ENCODE measurements at regions not wholly inside any gene's neighbourhood (a gene's known extent, or its start where the extent isn't known, plus 50 kb on each side); places are given as distances from the start of the nearest gene placed in this dataset.

DNA sequence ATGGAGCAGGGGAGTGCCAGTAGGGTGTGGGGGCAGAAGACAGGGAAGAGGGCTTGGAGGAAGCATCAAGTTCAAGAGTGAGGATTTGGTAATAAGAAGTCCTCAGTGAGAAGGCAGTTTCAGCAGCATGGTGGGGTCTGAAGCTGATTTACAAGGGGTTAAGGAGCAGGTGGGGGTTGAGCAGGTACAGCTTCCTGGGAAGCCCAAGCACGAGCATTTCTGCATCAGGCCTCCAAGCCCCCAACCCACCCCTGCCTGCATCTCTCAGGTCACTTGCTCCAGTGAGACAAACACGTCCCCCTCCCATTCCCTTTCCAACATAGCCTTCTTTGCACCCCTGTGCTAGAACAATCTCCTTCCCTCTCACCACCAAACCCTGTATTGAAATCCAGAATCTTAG is 574.7 kb downstream of the MATN1 start:
- Mint-ChIP-seq H3K9me3 (ENCODE audit: unreplicated experiment) (no peaks in the 10 kb centered on the region), H3K4me1 (ENCODE audit: low read depth, unreplicated experiment) (no peaks in the 10 kb centered on the region), H3K36me3 (ENCODE audit: insufficient read depth, unreplicated experiment) (no peaks in the 10 kb centered on the region), H3K27me3 (ENCODE audit: insufficient read depth, unreplicated experiment) (peaks cover 2% of the 10 kb centered on the region), H3K4me3 (ENCODE audit: unreplicated experiment) (no peak overlapping the region), H3K27ac (ENCODE audit: unreplicated experiment) (no peak overlapping the region)
- TF ChIP-seq, protein P1, sequence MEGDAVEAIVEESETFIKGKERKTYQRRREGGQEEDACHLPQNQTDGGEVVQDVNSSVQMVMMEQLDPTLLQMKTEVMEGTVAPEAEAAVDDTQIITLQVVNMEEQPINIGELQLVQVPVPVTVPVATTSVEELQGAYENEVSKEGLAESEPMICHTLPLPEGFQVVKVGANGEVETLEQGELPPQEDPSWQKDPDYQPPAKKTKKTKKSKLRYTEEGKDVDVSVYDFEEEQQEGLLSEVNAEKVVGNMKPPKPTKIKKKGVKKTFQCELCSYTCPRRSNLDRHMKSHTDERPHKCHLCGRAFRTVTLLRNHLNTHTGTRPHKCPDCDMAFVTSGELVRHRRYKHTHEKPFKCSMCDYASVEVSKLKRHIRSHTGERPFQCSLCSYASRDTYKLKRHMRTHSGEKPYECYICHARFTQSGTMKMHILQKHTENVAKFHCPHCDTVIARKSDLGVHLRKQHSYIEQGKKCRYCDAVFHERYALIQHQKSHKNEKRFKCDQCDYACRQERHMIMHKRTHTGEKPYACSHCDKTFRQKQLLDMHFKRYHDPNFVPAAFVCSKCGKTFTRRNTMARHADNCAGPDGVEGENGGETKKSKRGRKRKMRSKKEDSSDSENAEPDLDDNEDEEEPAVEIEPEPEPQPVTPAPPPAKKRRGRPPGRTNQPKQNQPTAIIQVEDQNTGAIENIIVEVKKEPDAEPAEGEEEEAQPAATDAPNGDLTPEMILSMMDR (IDR thresholded peaks at IDR 0.05; ENCODE audit: insufficient read depth in 1 of 2, low read depth in 1 of 2, low read length in 1 of 2, severe bottlenecking in 1 of 2, unreplicated experiment in 1 of 2), result no peak
- no peaks in the 10 kb centered on the region for H3K27me3 ChIP-seq (replicated peaks; ENCODE audit: control insufficient read depth, insufficient read depth, low read length)
- CTCF ChIA-PET, result no interaction called here
- intact Hi-C loops (cut with micrococcal nuclease; ENCODE audit: unreplicated experiment), result no loop called here
- H3K36me3 ChIP-seq (ENCODE audit: control insufficient read depth, insufficient read depth, low read length), result no peaks in the 10 kb centered on the region
- H3K4me3 ChIP-seq (ENCODE audit: low read depth, low read length), result no peak overlapping the region
- no peaks in the 10 kb centered on the region for H3K9me3 ChIP-seq
- DNase-seq, result no peak
- BruUV-seq (replicated peaks), result no TSS peak
- H3K4me1 ChIP-seq, result no peaks in the 10 kb centered on the region
- POLR2A ChIA-PET, result no interaction called here

DNA sequence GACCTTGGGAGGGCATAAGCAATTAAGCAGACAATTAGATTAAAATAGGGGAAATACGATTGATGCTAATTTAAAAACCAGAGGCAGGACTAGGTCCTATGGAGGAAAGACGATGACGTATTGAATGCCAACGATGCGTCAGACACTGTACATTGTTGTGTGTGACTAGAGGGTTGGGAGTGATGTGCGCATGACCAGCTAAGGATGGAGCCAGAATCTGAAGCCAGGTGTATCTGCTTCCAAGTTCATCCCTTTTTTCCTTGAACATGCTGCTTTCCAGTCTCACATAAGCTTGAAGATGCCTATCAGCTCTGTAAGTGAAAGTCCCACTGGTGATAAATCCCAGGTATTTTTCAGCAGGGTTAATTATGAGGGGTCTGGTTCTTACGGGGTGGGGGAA is 576.2 kb downstream of the MATN1 start:
- H3K36me3 Mint-ChIP-seq (ENCODE audit: insufficient read depth, unreplicated experiment), result no peaks in the 10 kb centered on the region
- H3K4me3 Mint-ChIP-seq (ENCODE audit: unreplicated experiment), result no peak overlapping the region
- no peaks in the 10 kb centered on the region for H3K4me1 Mint-ChIP-seq (ENCODE audit: low read depth, unreplicated experiment)
- no peaks in the 10 kb centered on the region for H3K9me3 Mint-ChIP-seq (ENCODE audit: unreplicated experiment)
- Histone ChIP-seq H3K4me1 (no peaks in the 10 kb centered on the region), H3K27me3 (replicated peaks; ENCODE audit: control insufficient read depth, insufficient read depth, low read length) (no peaks in the 10 kb centered on the region), H3K4me3 (ENCODE audit: low read depth, low read length) (no peak overlapping the region), H3K36me3 (ENCODE audit: control insufficient read depth, insufficient read depth, low read length) (no peaks in the 10 kb centered on the region), H3K9me3 (no peaks in the 10 kb centered on the region)
- no TSS peak for BruUV-seq (replicated peaks)
- TF ChIP-seq, protein P1 (IDR thresholded peaks at IDR 0.05; ENCODE audit: insufficient read depth in 1 of 2, low read depth in 1 of 2, low read length in 1 of 2, severe bottlenecking in 1 of 2, unreplicated experiment in 1 of 2), result no peak
- ChIA-PET POLR2A (no interaction called here), CTCF (no interaction called here)
- no peak for DNase-seq
- intact Hi-C loops (cut with micrococcal nuclease; ENCODE audit: unreplicated experiment), result no loop called here
- H3K27me3 Mint-ChIP-seq (ENCODE audit: insufficient read depth, unreplicated experiment), result peaks cover 2% of the 10 kb centered on the region
- no peak overlapping the region for H3K27ac Mint-ChIP-seq (ENCODE audit: unreplicated experiment)

DNA sequence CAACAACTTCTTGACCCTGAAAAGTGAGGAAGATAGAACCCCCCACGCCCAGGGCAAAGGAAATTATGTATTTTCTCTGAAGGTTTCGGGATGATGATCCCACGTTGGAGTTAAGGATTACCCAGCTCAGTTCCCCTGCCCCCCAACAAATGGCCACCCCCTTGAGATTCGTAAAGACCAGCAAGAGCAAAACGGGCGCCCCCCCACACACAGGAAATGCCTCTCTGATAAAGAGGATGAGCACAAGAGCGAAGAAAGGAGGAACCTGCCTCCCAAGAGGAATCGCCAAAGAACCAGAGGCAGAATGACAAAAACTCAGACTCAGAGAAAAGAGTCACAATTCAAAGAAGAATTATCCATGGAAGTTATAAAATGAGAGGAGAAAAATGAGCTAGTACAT is 576.9 kb downstream of the MATN1 start:
- no TSS peak for BruUV-seq (replicated peaks)
- no peak overlapping the region for H3K4me3 ChIP-seq (ENCODE audit: low read depth, low read length)
- TF ChIP-seq, protein P1 (IDR thresholded peaks at IDR 0.05; ENCODE audit: insufficient read depth in 1 of 2, low read depth in 1 of 2, low read length in 1 of 2, severe bottlenecking in 1 of 2, unreplicated experiment in 1 of 2), result no peak
- intact Hi-C loops (cut with micrococcal nuclease; ENCODE audit: unreplicated experiment), result no loop called here
- Mint-ChIP-seq H3K36me3 (ENCODE audit: insufficient read depth, unreplicated experiment) (no peaks in the 10 kb centered on the region), H3K4me3 (ENCODE audit: unreplicated experiment) (no peak overlapping the region), H3K4me1 (ENCODE audit: low read depth, unreplicated experiment) (no peaks in the 10 kb centered on the region), H3K27me3 (ENCODE audit: insufficient read depth, unreplicated experiment) (peaks cover 2% of the 10 kb centered on the region), H3K9me3 (ENCODE audit: unreplicated experiment) (no peaks in the 10 kb centered on the region), H3K27ac (ENCODE audit: unreplicated experiment) (no peak overlapping the region)
- POLR2A ChIA-PET, result no interaction called here
- no peaks in the 10 kb centered on the region for H3K36me3 ChIP-seq (ENCODE audit: control insufficient read depth, insufficient read depth, low read length)
- H3K9me3 ChIP-seq, result no peaks in the 10 kb centered on the region
- CTCF ChIA-PET, result no interaction called here
- H3K4me1 ChIP-seq, result no peaks in the 10 kb centered on the region
- no peaks in the 10 kb centered on the region for H3K27me3 ChIP-seq (replicated peaks; ENCODE audit: control insufficient read depth, insufficient read depth, low read length)
- no peak for DNase-seq
